ENCODE measurements at regions not wholly inside any gene's neighbourhood (a gene's known extent, or its start where the extent isn't known, plus 50 kb on each side); places are given as distances from the start of the nearest gene placed in this dataset.

DNA sequence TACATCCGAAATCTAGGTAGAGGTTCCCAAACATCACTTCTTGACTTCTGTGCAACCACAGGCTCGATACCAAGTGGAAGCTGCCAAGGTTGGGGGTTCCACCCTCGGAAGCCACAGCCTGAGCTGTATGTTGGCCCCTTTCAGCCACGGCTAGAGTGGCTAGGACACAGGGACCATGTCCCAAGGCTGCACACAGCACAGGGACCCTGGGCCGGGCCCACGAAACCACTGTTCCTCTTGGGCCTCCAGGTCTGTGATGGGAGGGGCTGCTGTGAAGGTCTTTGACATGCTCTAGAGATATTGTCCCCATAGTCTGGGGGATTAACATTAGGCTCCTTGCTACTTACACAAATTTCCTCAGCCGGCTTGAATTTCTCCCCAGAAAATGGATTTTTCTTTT, 460.6 kb downstream of the ISL1 start:
- TF ChIP-seq, protein P1, sequence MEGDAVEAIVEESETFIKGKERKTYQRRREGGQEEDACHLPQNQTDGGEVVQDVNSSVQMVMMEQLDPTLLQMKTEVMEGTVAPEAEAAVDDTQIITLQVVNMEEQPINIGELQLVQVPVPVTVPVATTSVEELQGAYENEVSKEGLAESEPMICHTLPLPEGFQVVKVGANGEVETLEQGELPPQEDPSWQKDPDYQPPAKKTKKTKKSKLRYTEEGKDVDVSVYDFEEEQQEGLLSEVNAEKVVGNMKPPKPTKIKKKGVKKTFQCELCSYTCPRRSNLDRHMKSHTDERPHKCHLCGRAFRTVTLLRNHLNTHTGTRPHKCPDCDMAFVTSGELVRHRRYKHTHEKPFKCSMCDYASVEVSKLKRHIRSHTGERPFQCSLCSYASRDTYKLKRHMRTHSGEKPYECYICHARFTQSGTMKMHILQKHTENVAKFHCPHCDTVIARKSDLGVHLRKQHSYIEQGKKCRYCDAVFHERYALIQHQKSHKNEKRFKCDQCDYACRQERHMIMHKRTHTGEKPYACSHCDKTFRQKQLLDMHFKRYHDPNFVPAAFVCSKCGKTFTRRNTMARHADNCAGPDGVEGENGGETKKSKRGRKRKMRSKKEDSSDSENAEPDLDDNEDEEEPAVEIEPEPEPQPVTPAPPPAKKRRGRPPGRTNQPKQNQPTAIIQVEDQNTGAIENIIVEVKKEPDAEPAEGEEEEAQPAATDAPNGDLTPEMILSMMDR (IDR thresholded peaks at IDR 0.05) = no peak
- TF ChIP-seq POLR2A (IDR thresholded peaks at IDR 0.05) = no peak

Data from thyroid gland (tissue), 4 donors.